ENCODE measurements at regions not wholly inside any gene's neighbourhood (a gene's known extent, or its start where the extent isn't known, plus 50 kb on each side); places are given as distances from the start of the nearest gene placed in this dataset.

DNA sequence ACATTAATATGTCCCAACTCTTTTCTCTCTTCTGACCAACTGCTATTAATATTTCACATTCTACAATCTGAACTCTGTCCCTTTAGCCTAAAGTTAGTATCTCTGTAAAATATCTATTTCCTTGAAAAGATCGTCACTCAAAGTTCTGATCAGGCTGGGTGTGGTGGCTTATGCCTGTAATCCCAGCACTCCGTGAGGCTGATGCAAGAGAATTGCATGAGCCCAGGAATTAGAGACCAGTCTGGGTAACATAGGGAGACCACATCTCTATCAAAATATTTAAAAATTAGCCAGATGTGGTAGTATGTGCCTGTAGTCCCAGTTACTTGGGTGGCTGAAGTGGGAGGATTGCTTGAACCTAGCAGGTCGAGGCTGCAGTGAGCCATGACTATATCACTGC is 695.6 kb downstream of the MCTP2 start:
- no peak for DNase-seq (ENCODE audit: unreplicated experiment)
- no peak overlapping the region for H3K27ac Mint-ChIP-seq (ENCODE audit: low read depth, unreplicated experiment)
- intact Hi-C loops (cut with micrococcal nuclease), result no loop called here
- no TSS peak for BruUV-seq (replicated peaks)
- H3K36me3 Mint-ChIP-seq (ENCODE audit: insufficient read depth, unreplicated experiment), result no peaks in the 10 kb centered on the region
- H3K4me3 Mint-ChIP-seq (ENCODE audit: unreplicated experiment), result no peak overlapping the region
- CTCF ChIA-PET, result no interaction called here
- TF ChIP-seq, protein P1, sequence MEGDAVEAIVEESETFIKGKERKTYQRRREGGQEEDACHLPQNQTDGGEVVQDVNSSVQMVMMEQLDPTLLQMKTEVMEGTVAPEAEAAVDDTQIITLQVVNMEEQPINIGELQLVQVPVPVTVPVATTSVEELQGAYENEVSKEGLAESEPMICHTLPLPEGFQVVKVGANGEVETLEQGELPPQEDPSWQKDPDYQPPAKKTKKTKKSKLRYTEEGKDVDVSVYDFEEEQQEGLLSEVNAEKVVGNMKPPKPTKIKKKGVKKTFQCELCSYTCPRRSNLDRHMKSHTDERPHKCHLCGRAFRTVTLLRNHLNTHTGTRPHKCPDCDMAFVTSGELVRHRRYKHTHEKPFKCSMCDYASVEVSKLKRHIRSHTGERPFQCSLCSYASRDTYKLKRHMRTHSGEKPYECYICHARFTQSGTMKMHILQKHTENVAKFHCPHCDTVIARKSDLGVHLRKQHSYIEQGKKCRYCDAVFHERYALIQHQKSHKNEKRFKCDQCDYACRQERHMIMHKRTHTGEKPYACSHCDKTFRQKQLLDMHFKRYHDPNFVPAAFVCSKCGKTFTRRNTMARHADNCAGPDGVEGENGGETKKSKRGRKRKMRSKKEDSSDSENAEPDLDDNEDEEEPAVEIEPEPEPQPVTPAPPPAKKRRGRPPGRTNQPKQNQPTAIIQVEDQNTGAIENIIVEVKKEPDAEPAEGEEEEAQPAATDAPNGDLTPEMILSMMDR (IDR thresholded peaks at IDR 0.05; ENCODE audit: unreplicated experiment), result no peak
- no peaks in the 10 kb centered on the region for H3K9me3 Mint-ChIP-seq (ENCODE audit: unreplicated experiment)
- POLR2A ChIA-PET, result no interaction called here
- H3K27me3 Mint-ChIP-seq (ENCODE audit: insufficient read depth, unreplicated experiment), result no peaks in the 10 kb centered on the region
- no peaks in the 10 kb centered on the region for H3K4me1 Mint-ChIP-seq (ENCODE audit: insufficient read depth, unreplicated experiment)

DNA sequence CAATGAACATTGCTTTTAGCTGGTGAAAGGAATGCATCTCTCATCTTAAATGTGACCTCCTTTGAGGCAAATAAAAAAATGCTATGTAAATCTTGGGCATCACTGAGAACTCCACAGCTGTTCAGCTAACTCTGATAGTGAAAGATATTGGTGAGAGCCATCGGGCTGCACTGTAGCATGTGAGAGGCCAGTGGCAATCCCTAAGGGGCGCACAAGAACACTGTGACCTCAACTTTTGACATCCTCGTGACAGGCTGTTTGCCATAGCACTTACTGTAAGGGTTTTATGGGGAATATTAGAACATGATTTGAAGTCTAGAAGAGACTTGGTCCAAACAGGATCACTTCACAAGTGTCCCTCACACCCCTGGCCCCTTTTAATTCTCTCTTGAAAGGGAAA is 697.9 kb downstream of the MCTP2 start:
- no peak for DNase-seq (ENCODE audit: unreplicated experiment)
- TF ChIP-seq, protein P1 (IDR thresholded peaks at IDR 0.05; ENCODE audit: unreplicated experiment), result no peak
- no peak overlapping the region for H3K4me3 Mint-ChIP-seq (ENCODE audit: unreplicated experiment)
- no peaks in the 10 kb centered on the region for H3K36me3 Mint-ChIP-seq (ENCODE audit: insufficient read depth, unreplicated experiment)
- intact Hi-C loops (cut with micrococcal nuclease), result no loop called here
- no TSS peak for BruUV-seq (replicated peaks)
- H3K27me3 Mint-ChIP-seq (ENCODE audit: insufficient read depth, unreplicated experiment), result no peaks in the 10 kb centered on the region
- ChIA-PET CTCF (no interaction called here), POLR2A (no interaction called here)
- no peaks in the 10 kb centered on the region for H3K9me3 Mint-ChIP-seq (ENCODE audit: unreplicated experiment)
- no peaks in the 10 kb centered on the region for H3K4me1 Mint-ChIP-seq (ENCODE audit: insufficient read depth, unreplicated experiment)
- no peak overlapping the region for H3K27ac Mint-ChIP-seq (ENCODE audit: low read depth, unreplicated experiment)

GRCh38 chr15:94930441-94930840 is 699.1 kb downstream of the MCTP2 start:
- ChIA-PET POLR2A (interaction anchor here (0.5 kb wide), 1 partner anchor 163 kb away, joined by 4 read pairs; no protein-coding TSS in a partner anchor), CTCF (interaction anchor here (0.6 kb wide), 3 partner anchors 28 to 138 kb away, joined by 3 to 4 read pairs (median 3); no protein-coding TSS in a partner anchor)
- H3K4me3 Mint-ChIP-seq (ENCODE audit: unreplicated experiment), result no peak overlapping the region
- no peak overlapping the region for H3K27ac Mint-ChIP-seq (ENCODE audit: low read depth, unreplicated experiment)
- peak; percentile 3 for DNase-seq (ENCODE audit: unreplicated experiment)
- TF ChIP-seq, protein P1 (IDR thresholded peaks at IDR 0.05; ENCODE audit: unreplicated experiment), result no peak
- no peaks in the 10 kb centered on the region for H3K4me1 Mint-ChIP-seq (ENCODE audit: insufficient read depth, unreplicated experiment)
- BruUV-seq (replicated peaks), result no TSS peak
- H3K27me3 Mint-ChIP-seq (ENCODE audit: insufficient read depth, unreplicated experiment), result no peaks in the 10 kb centered on the region
- H3K9me3 Mint-ChIP-seq (ENCODE audit: unreplicated experiment), result no peaks in the 10 kb centered on the region
- no peaks in the 10 kb centered on the region for H3K36me3 Mint-ChIP-seq (ENCODE audit: insufficient read depth, unreplicated experiment)
- intact Hi-C loops (cut with micrococcal nuclease), result no loop called here

- intact Hi-C loops (cut with micrococcal nuclease), result no loop called here
- H3K4me1 Mint-ChIP-seq (ENCODE audit: insufficient read depth, unreplicated experiment), result no peaks in the 10 kb centered on the region
- no peaks in the 10 kb centered on the region for H3K27me3 Mint-ChIP-seq (ENCODE audit: insufficient read depth, unreplicated experiment)
- no peaks in the 10 kb centered on the region for H3K9me3 Mint-ChIP-seq (ENCODE audit: unreplicated experiment)
- BruUV-seq (replicated peaks), result no TSS peak
- CTCF ChIA-PET, result interaction anchor here (0.6 kb wide), 3 partner anchors 27 to 139 kb away, joined by 3 to 4 read pairs (median 3); no protein-coding TSS in a partner anchor
- POLR2A ChIA-PET, result no interaction called here
- H3K27ac Mint-ChIP-seq (ENCODE audit: low read depth, unreplicated experiment), result no peak overlapping the region
- H3K4me3 Mint-ChIP-seq (ENCODE audit: unreplicated experiment), result no peak overlapping the region
- no peak for DNase-seq (ENCODE audit: unreplicated experiment)
- no peaks in the 10 kb centered on the region for H3K36me3 Mint-ChIP-seq (ENCODE audit: insufficient read depth, unreplicated experiment)
- TF ChIP-seq, protein P1 (IDR thresholded peaks at IDR 0.05; ENCODE audit: unreplicated experiment), result no peak
These were observed 699.6 kb downstream of the MCTP2 start for GRCh38 chr15:94930960-94931359.

All from MCF 10A (cell line).